ENCODE measurements at regions not wholly inside any gene's neighbourhood (a gene's known extent, or its start where the extent isn't known, plus 50 kb on each side); places are given as distances from the start of the nearest gene placed in this dataset.

DNA sequence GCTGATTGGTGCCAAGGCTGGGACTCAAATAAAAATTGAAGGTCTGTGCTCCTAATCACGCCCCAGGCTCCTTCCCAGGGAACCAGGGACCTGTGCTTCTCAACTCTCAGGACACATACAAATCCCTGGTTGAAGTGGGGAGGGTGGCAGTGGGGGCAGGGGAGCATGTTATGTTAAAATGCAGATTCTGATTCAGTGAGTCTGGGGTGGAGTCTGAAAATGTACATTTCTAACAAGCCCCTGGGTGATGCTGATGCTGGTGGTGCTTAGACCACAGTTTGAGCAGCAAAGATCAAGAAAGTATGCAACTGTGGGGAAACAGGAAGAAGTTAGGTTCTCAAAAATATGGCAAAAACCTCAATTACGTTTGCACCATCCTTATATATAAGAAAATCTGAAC lies 236.5 kb downstream of the MAGEB17 start:
- dilution Hi-C loops (cut with MboI; ENCODE audit: extremely low pct_ligation_motif_present, low sequenced_read_pairs) = no loop called here
- no peaks in the 10 kb centered on the region for H3K9me3 ChIP-seq (ENCODE audit: control insufficient read depth, low read depth, low read length)
- H3K4me1 ChIP-seq (ENCODE audit: control insufficient read depth, extremely low read depth, insufficient read depth, low read length) = peaks cover 3% of the 10 kb centered on the region
- no peak overlapping the region for H3K4me3 ChIP-seq (ENCODE audit: control insufficient read depth in 2 of 3, extremely low read depth in 1 of 3, insufficient read depth in 2 of 3, low read depth in 1 of 3, low read length in 3 of 3)
- H4K20me1 ChIP-seq (ENCODE audit: control insufficient read depth, extremely low read depth, insufficient read depth, low read length) = no peaks in the 10 kb centered on the region
- no peak overlapping the region for H3K4me2 ChIP-seq (ENCODE audit: control insufficient read depth, extremely low read depth, insufficient read depth, low read depth, low read length)
- H2AFZ ChIP-seq (ENCODE audit: control insufficient read depth, low read length) = no peak overlapping the region
- no peak overlapping the region for H3K27ac ChIP-seq (ENCODE audit: control insufficient read depth, insufficient read depth, low read length)
- no peak for DNase-seq (ENCODE audit: low read depth, low spot score)
- no peaks in the 10 kb centered on the region for H3K36me3 ChIP-seq (ENCODE audit: control insufficient read depth in 2 of 2, extremely low read depth in 1 of 2, insufficient read depth in 2 of 2, low read length in 2 of 2)
- no peaks in the 10 kb centered on the region for H3K79me2 ChIP-seq (ENCODE audit: control insufficient read depth, insufficient read depth, low read length)
- TF ChIP-seq EZH2 (IDR thresholded peaks at IDR 0.05; ENCODE audit: low read length) = no peak
- TF ChIP-seq, protein P1, sequence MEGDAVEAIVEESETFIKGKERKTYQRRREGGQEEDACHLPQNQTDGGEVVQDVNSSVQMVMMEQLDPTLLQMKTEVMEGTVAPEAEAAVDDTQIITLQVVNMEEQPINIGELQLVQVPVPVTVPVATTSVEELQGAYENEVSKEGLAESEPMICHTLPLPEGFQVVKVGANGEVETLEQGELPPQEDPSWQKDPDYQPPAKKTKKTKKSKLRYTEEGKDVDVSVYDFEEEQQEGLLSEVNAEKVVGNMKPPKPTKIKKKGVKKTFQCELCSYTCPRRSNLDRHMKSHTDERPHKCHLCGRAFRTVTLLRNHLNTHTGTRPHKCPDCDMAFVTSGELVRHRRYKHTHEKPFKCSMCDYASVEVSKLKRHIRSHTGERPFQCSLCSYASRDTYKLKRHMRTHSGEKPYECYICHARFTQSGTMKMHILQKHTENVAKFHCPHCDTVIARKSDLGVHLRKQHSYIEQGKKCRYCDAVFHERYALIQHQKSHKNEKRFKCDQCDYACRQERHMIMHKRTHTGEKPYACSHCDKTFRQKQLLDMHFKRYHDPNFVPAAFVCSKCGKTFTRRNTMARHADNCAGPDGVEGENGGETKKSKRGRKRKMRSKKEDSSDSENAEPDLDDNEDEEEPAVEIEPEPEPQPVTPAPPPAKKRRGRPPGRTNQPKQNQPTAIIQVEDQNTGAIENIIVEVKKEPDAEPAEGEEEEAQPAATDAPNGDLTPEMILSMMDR (optimal IDR thresholded peaks at IDR 0.05 in 1 of 3, IDR thresholded peaks at IDR 0.05 in 1 of 3, conservative IDR thresholded peaks at IDR 0.05 in 1 of 3; ENCODE audit: extremely low read depth in 1 of 3, insufficient read depth in 2 of 3, low read length in 3 of 3) = no peak
- FAIRE-seq = no peak
- no peak overlapping the region for H3K9ac ChIP-seq (ENCODE audit: control insufficient read depth, extremely low read depth, insufficient read depth, low read length)
- H3K9me1 ChIP-seq (ENCODE audit: control insufficient read depth, extremely low read depth, insufficient read depth, low read length) = no peaks in the 10 kb centered on the region
- no peaks in the 10 kb centered on the region for H3K27me3 ChIP-seq (ENCODE audit: control insufficient read depth, extremely low read depth, insufficient read depth, low read length)

DNA sequence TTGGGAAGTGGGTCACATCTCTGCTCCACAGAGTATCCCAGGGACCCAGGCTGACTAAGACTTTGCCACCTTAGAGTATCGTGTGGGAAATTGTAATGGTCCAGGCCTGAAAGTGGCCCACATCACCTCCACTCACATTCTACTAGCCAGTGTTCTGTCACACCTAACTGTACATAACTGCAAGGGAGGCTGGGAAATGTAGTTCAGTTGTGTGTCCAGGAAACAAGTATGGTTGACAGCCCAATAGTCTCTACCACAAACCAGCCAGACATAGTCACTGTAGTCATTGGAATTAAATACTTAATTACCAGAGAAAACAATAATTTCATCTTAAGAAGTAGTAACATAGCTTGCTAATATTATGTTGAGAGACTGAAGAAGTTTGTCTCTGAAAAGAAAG lies 233.4 kb upstream of the S100G start:
- H3K27me3 ChIP-seq (ENCODE audit: control insufficient read depth, extremely low read depth, insufficient read depth, low read length) = no peaks in the 10 kb centered on the region
- FAIRE-seq (no peak), DNase-seq (ENCODE audit: low read depth, low spot score) (no peak)
- TF ChIP-seq EZH2 (IDR thresholded peaks at IDR 0.05; ENCODE audit: low read length) = no peak
- TF ChIP-seq, protein P1 (optimal IDR thresholded peaks at IDR 0.05 in 1 of 3, IDR thresholded peaks at IDR 0.05 in 1 of 3, conservative IDR thresholded peaks at IDR 0.05 in 1 of 3; ENCODE audit: extremely low read depth in 1 of 3, insufficient read depth in 2 of 3, low read length in 3 of 3) = no peak
- H3K4me3 ChIP-seq (ENCODE audit: control insufficient read depth in 2 of 3, extremely low read depth in 1 of 3, insufficient read depth in 2 of 3, low read depth in 1 of 3, low read length in 3 of 3) = no peak overlapping the region
- no peaks in the 10 kb centered on the region for H3K36me3 ChIP-seq (ENCODE audit: control insufficient read depth in 2 of 2, extremely low read depth in 1 of 2, insufficient read depth in 2 of 2, low read length in 2 of 2)
- no peaks in the 10 kb centered on the region for H3K9me3 ChIP-seq (ENCODE audit: control insufficient read depth, low read depth, low read length)
- no peak overlapping the region for H3K27ac ChIP-seq (ENCODE audit: control insufficient read depth, insufficient read depth, low read length)
- no peaks in the 10 kb centered on the region for H3K79me2 ChIP-seq (ENCODE audit: control insufficient read depth, insufficient read depth, low read length)
- dilution Hi-C loops (cut with MboI; ENCODE audit: extremely low pct_ligation_motif_present, low sequenced_read_pairs) = no loop called here
- H3K9me1 ChIP-seq (ENCODE audit: control insufficient read depth, extremely low read depth, insufficient read depth, low read length) = no peaks in the 10 kb centered on the region
- no peak overlapping the region for H3K9ac ChIP-seq (ENCODE audit: control insufficient read depth, extremely low read depth, insufficient read depth, low read length)
- H4K20me1 ChIP-seq (ENCODE audit: control insufficient read depth, extremely low read depth, insufficient read depth, low read length) = no peaks in the 10 kb centered on the region
- no peak overlapping the region for H3K4me2 ChIP-seq (ENCODE audit: control insufficient read depth, extremely low read depth, insufficient read depth, low read depth, low read length)
- H2AFZ ChIP-seq (ENCODE audit: control insufficient read depth, low read length) = no peak overlapping the region
- no peaks in the 10 kb centered on the region for H3K4me1 ChIP-seq (ENCODE audit: control insufficient read depth, extremely low read depth, insufficient read depth, low read length)

Measured in keratinocyte (primary cell).